HUES64 (cell line): ENCODE measurements at regions not wholly inside any gene's neighbourhood (a gene's known extent, or its start where the extent isn't known, plus 50 kb on each side); places are given as distances from the start of the nearest gene placed in this dataset.

Experiments used
- H3K27ac ChIP-seq: 2 replicates; pipeline ENCODE4 v1.7.0; 2013; ENCODE audit warnings: low read depth, low read length, inconsistent platforms
- H3K27me3 ChIP-seq: 2 replicates; pipeline ENCODE4 v1.6.1; 2013; ENCODE audit warnings: mild to moderate bottlenecking, low read length; ENCODE audit not compliant: insufficient read depth
- H3K36me3 ChIP-seq: 2 replicates; pipeline ENCODE4 v1.6.1; 2013; ENCODE audit warnings: mild to moderate bottlenecking, low read length; ENCODE audit not compliant: insufficient read depth
- H3K4me1 ChIP-seq: 2 replicates; pipeline ENCODE4 v1.6.1; 2013; ENCODE audit warnings: mild to moderate bottlenecking, low read length, moderate library complexity; ENCODE audit not compliant: insufficient read depth
- H3K4me3 ChIP-seq: 2 replicates; pipeline ENCODE4 v1.5.1; 2013; ENCODE audit warnings: mild to moderate bottlenecking, low read length, moderate library complexity
- H3K9ac ChIP-seq: 2 replicates; pipeline ENCODE4 v1.6.1; 2013; ENCODE audit warnings: mild to moderate bottlenecking, low read depth, low read length
- H3K9me3 ChIP-seq: 2 replicates; pipeline ENCODE4 v1.6.1; 2013; ENCODE audit warnings: low read depth, low read length; ENCODE audit not compliant: insufficient read depth
- WGBS: fragments of 150-250, 120-280 bp; methylation state at CpG from one replicate; pipeline ENCODE4 v1.1.7; 2013; ENCODE audit warnings: missing lambda C conversion rate; 5-methylcytosine and 5-hydroxymethylcytosine counted together

- no peaks in the 10 kb centered on the region for H3K36me3 ChIP-seq
- peaks cover 35% of the 10 kb centered on the region for H3K9me3 ChIP-seq
- H3K9ac ChIP-seq = no peak overlapping the region
- 0 out of 2 replicates have a peak overlapping the region, but pooled peaks have one; percentile 4 for H3K4me3 ChIP-seq
- H3K27me3 ChIP-seq = no peaks in the 10 kb centered on the region
- 87% methylated on average over 56 of the region's 58 CpGs for WGBS
- no peaks in the 10 kb centered on the region for H3K4me1 ChIP-seq
- no peak overlapping the region for H3K27ac ChIP-seq
Measured at GRCh38 chr20:29296256-29297230, 1960.9 kb upstream of the DEFB115 start.

DNA sequence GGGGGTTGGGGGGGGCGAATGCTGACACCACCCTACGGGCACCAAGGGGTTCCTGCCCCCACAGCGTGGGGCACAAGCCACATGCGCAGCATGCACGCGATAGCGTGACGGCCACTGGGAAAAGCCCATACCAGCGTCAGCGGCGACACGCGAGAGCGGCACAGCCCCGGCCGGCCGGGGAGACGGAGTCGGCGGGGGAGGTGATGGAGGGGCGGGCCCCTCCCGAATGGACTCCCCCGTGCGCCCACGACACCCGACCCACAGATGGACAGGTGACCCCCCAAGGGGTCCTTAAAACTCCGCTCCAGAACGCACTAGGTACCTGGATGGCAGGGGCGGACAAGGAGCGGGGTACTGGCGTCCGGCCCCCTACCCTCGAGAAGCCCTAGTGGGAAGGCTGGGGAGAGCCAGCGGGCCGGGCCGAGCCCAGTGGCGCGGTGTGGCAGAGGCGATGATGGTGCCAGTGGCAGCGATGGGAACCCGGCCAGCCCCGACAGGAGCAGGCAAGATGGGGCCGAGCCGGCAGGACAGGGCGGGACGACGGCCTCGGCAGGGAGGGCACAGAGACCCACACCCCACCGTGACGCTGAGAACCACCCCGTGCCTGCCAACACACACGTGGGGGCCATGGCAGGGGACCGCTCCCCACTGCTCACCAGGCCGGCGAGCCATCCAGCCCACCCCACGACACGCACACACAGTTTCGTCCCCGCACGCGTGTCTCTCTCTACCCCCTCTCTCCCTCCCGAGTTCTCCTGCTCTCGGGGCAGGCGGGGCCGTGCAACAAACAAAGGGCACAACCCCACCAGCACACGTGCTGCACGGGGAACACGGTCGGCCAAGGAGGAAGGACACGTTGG, 1959.8 kb upstream of the DEFB115 start:
- 83% methylated on average over 70 of the region's 70 CpGs for WGBS
- Histone ChIP-seq H3K27ac (no peak overlapping the region), H3K9ac (no peak overlapping the region), H3K9me3 (peaks cover 43% of the 10 kb centered on the region), H3K27me3 (no peaks in the 10 kb centered on the region), H3K4me3 (no peak overlapping the region), H3K36me3 (no peaks in the 10 kb centered on the region), H3K4me1 (no peaks in the 10 kb centered on the region)

DNA sequence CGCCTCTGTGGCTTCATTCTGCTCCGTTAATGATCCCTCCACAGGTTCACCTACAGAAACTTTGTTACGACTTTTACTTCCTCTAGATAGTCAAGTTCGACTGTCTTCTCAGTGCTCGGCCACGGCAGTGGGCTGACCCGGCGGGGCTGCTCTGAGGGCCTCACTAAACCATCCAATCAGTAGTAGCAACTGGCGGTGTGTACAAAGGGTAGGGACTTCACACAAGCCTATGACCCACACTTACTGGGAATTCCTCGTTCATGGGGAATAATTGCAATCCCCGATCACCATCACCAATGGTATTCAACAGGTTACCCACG, 1959.2 kb upstream of the DEFB115 start:
- Histone ChIP-seq H3K4me1 (no peaks in the 10 kb centered on the region), H3K9ac (no peak overlapping the region), H3K4me3 (no peak overlapping the region), H3K9me3 (peaks cover 49% of the 10 kb centered on the region), H3K36me3 (no peaks in the 10 kb centered on the region), H3K27me3 (no peaks in the 10 kb centered on the region), H3K27ac (no peak overlapping the region)
- 91% methylated on average over 12 of the region's 12 CpGs for WGBS

GRCh38 chr20:29298759-29299613, 1958.5 kb upstream of the DEFB115 start:
- no peaks in the 10 kb centered on the region for H3K27me3 ChIP-seq
- 92% methylated on average over 40 of the region's 40 CpGs for WGBS
- no peak overlapping the region for H3K4me3 ChIP-seq
- no peaks in the 10 kb centered on the region for H3K36me3 ChIP-seq
- no peak overlapping the region for H3K27ac ChIP-seq
- H3K9ac ChIP-seq = no peak overlapping the region
- H3K4me1 ChIP-seq = no peaks in the 10 kb centered on the region
- peaks cover 56% of the 10 kb centered on the region for H3K9me3 ChIP-seq

- Histone ChIP-seq H3K9ac (no peak overlapping the region), H3K27ac (no peak overlapping the region), H3K36me3 (no peaks in the 10 kb centered on the region), H3K4me1 (no peaks in the 10 kb centered on the region), H3K9me3 (peaks cover 65% of the 10 kb centered on the region), H3K27me3 (no peaks in the 10 kb centered on the region), H3K4me3 (no peak overlapping the region)
- WGBS = 89% methylated on average over 49 of the region's 49 CpGs
Measured at GRCh38 chr20:29299811-29300578, 1957.5 kb upstream of the DEFB115 start.

GRCh38 chr20:29300579-29301551, 1956.6 kb upstream of the DEFB115 start:
- Histone ChIP-seq H3K36me3 (no peaks in the 10 kb centered on the region), H3K27me3 (no peaks in the 10 kb centered on the region), H3K4me3 (no peak overlapping the region), H3K9ac (no peak overlapping the region), H3K4me1 (no peaks in the 10 kb centered on the region), H3K27ac (no peak overlapping the region), H3K9me3 (peaks cover 73% of the 10 kb centered on the region)
- WGBS = 88% methylated on average over 88 of the region's 88 CpGs

GRCh38 chr20:29301624-29302259, 1955.7 kb upstream of the DEFB115 start:
- Histone ChIP-seq H3K36me3 (no peaks in the 10 kb centered on the region), H3K27me3 (no peaks in the 10 kb centered on the region), H3K9ac (no peak overlapping the region), H3K9me3 (peaks cover 82% of the 10 kb centered on the region), H3K27ac (no peak overlapping the region), H3K4me1 (no peaks in the 10 kb centered on the region), H3K4me3 (no peak overlapping the region)
- 90% methylated on average over 46 of the region's 46 CpGs for WGBS

DNA sequence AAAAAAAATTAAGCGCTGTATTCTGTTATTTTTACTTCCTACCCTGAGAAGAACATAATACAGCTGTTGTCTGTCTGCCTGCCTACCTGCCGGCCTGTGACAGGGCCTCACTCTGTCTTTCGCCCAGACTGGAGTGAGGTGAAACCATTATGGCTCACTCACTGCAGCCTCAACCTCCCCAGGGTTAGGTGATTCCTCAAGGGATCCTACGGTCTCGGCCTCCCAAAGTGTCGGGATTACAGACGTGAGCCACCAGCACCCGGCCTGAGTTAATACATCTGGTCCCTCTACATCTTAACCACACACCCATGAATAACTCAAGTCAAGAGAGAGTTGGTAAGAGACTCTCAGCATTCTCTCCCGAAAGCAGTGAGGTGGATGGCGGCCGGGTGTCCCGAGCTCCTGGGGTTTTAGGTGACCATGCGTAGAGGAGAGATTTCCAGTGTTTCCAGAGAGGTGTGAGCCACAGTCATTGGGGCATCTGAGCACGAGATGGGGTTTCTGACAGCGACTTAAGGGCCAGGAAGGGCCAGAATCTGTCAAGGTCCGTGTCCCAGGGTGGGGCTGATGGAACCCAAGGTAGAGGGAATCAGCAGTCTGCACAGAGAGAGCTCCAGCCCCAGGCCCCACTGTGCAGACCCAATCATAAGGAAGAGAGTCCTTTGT, 1954.4 kb upstream of the DEFB115 start:
- no peaks in the 10 kb centered on the region for H3K27me3 ChIP-seq
- H3K9me3 ChIP-seq = peaks cover 84% of the 10 kb centered on the region
- H3K36me3 ChIP-seq = no peaks in the 10 kb centered on the region
- no peak overlapping the region for H3K27ac ChIP-seq
- 79% methylated on average over 16 of the region's 16 CpGs for WGBS
- no peak overlapping the region for H3K4me3 ChIP-seq
- H3K9ac ChIP-seq = no peak overlapping the region
- H3K4me1 ChIP-seq = no peaks in the 10 kb centered on the region
